Stomach (tissue), 8 donors: ENCODE measurements at regions not wholly inside any gene's neighbourhood (a gene's known extent, or its start where the extent isn't known, plus 50 kb on each side); places are given as distances from the start of the nearest gene placed in this dataset.

Experiments
- DNase-seq, 2 donors: peaks; one replicate each; pipeline versions ENCODE4 v3.0.0 to v3.0.0-alpha.2; 2013 to 2019
- H3K27ac ChIP-seq, 5 donors: fragments of 200-600 bp in 4 of 5; sonication (generic) in 4 of 5; one replicate each; pipeline ENCODE4 v1.5.1; 2013 to 2019; ENCODE audit warnings: mild to moderate bottlenecking in 1 of 5, moderate library complexity in 1 of 5
- H3K27me3 ChIP-seq, 3 donors: fragments of 200-600 bp; sonication (generic); one replicate each; pipeline ENCODE4 v1.5.1; 2017 to 2019; ENCODE audit warnings: mixed run types in 1 of 3
- H3K36me3 ChIP-seq, 4 donors: fragments of 200-600 bp; sonication (generic); 1 replicate in 3 of 4; 2 replicates in 1 of 4; pipeline ENCODE4 v1.5.1; 2016 to 2019
- H3K4me1 ChIP-seq, 4 donors: fragments of 200-600 bp; sonication (generic); one replicate each; pipeline ENCODE4 v1.5.1; 2016 to 2019
- H3K4me3 ChIP-seq, 4 donors: fragments of 200-600 bp; sonication (generic) in 3 of 4; one replicate each; pipeline ENCODE4 v1.5.1; 2016 to 2019; ENCODE audit warnings: mild to moderate bottlenecking in 1 of 4
- H3K9me3 ChIP-seq, 4 donors: fragments of 200-600 bp; sonication (generic); one replicate each; pipeline ENCODE4 v1.5.1; 2016 to 2019
- EP300 ChIP-seq: sonication (generic); formaldehyde crosslinking; IDR thresholded peaks from one replicate; pipeline ENCODE4 v1.6.1; 2017; ENCODE audit warnings: antibody characterized with exemption
- POLR2A ChIP-seq, 4 donors: fragments of 450-650 bp; IDR thresholded peaks; one replicate each; pipeline ENCODE4 v1.6.1; 2016; ENCODE audit warnings: antibody characterized with exemption in 4 of 4, control low read depth in 2 of 4, mild to moderate bottlenecking in 1 of 4, moderate library complexity in 1 of 4
- POLR2AphosphoS5 ChIP-seq, 3 donors: sonication (generic); formaldehyde crosslinking; IDR thresholded peaks; one replicate each; pipeline ENCODE4 v1.6.1; 2016; ENCODE audit warnings: antibody characterized with exemption in 3 of 3
- WGBS, 5 donors: extraction: QIAGEN DNeasy Blood & Tissue Kit in 3 of 5; methylation state at CpG; one replicate each; pipeline versions ENCODE4 v1.1.5 to v1.1.7; 2013 to 2018; 5-methylcytosine and 5-hydroxymethylcytosine counted together
- intact Hi-C: fragments of 100-400 bp; cut with DNase I; formaldehyde crosslinking; loops from one replicate; pipeline ENCODE4 v1.15.1; 2023; ENCODE audit warnings: low total_unique reads
- TF ChIP-seq, protein P1 (sequence below), 7 experiments: fragments of 450-650 bp in 4 of 7; fragments of 200-600 bp in 3 of 7; sonication (generic) in 3 of 7; IDR thresholded peaks; one replicate each; pipeline ENCODE4 v1.5.1; 2016 to 2019; ENCODE audit warnings: antibody characterized with exemption in 7 of 7, control low read depth in 2 of 7, mild to moderate bottlenecking in 1 of 7
- donor health status: healthy with polysubstance abuse.
- donor health status: Bipolar disorder and iron deficiency.
- donor health status: healthy.

GRCh38 chr2:44834656-44835055 is 106.8 kb upstream of the SIX3 start:
- 79 to 97% (median 93%) methylated on average over 1 of the region's 1 CpG for WGBS, 5 donors
- no peak overlapping the region for H3K4me3 ChIP-seq
- intact Hi-C loops, result no loop called here
- H3K27ac ChIP-seq, result no peak overlapping the region
- H3K36me3 ChIP-seq, result no peaks in the 10 kb centered on the region
- peaks cover 0 to 14% (median 4%) of the 10 kb centered on the region in 4 donors for H3K9me3 ChIP-seq
- no peaks in the 10 kb centered on the region for H3K27me3 ChIP-seq
- no peak for TF ChIP-seq EP300
- DNase-seq, result no peak
- peaks cover 0 to 6% (median 0%) of the 10 kb centered on the region in 4 donors for H3K4me1 ChIP-seq

DNA sequence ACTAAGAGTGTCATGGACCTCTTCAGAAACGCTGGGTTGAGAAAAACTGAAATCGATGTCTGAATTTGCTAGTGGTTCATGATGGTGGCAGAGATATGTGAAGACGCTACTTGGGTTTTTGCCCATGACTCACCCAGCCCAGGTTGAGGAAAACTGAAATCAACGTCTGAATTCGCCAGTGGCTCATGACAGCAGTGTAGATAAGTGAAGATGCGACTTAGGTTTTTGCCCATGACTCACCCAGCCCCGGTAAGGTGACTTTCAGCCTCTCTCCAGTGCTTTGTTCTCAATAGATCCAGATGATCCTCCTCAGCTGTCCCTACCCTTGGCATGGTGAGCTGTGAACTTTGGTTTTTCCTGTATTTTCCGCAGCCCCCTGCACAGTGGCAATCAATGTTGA is 105.3 kb upstream of the SIX3 start:
- no peak for DNase-seq
- no peaks in the 10 kb centered on the region for H3K36me3 ChIP-seq
- peaks cover 0 to 14% (median 4%) of the 10 kb centered on the region in 4 donors for H3K9me3 ChIP-seq
- H3K27ac ChIP-seq, result no peak overlapping the region
- no peaks in the 10 kb centered on the region for H3K27me3 ChIP-seq
- intact Hi-C loops, result no loop called here
- no peak overlapping the region for H3K4me3 ChIP-seq
- H3K4me1 ChIP-seq, result peaks cover 0 to 16% (median 0%) of the 10 kb centered on the region in 4 donors
- TF ChIP-seq POLR2A (IDR thresholded peaks at IDR 0.05) (no peak), EP300 (no peak), POLR2AphosphoS5 (IDR thresholded peaks at IDR 0.05) (no peak)
- TF ChIP-seq, protein P1, sequence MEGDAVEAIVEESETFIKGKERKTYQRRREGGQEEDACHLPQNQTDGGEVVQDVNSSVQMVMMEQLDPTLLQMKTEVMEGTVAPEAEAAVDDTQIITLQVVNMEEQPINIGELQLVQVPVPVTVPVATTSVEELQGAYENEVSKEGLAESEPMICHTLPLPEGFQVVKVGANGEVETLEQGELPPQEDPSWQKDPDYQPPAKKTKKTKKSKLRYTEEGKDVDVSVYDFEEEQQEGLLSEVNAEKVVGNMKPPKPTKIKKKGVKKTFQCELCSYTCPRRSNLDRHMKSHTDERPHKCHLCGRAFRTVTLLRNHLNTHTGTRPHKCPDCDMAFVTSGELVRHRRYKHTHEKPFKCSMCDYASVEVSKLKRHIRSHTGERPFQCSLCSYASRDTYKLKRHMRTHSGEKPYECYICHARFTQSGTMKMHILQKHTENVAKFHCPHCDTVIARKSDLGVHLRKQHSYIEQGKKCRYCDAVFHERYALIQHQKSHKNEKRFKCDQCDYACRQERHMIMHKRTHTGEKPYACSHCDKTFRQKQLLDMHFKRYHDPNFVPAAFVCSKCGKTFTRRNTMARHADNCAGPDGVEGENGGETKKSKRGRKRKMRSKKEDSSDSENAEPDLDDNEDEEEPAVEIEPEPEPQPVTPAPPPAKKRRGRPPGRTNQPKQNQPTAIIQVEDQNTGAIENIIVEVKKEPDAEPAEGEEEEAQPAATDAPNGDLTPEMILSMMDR (IDR thresholded peaks at IDR 0.05), result no peak
- 73 to 80% (median 76%) methylated on average over 8 of the region's 8 CpGs for WGBS, 5 donors

- Histone ChIP-seq H3K27ac (no peak overlapping the region), H3K27me3 (no peaks in the 10 kb centered on the region), H3K4me1 (peaks cover 0 to 16% (median 0%) of the 10 kb centered on the region in 4 donors), H3K4me3 (no peak overlapping the region), H3K36me3 (no peaks in the 10 kb centered on the region), H3K9me3 (peaks cover 0 to 14% (median 4%) of the 10 kb centered on the region in 4 donors)
- no peak for TF ChIP-seq EP300
- no peak for TF ChIP-seq POLR2AphosphoS5 (IDR thresholded peaks at IDR 0.05)
- TF ChIP-seq POLR2A (IDR thresholded peaks at IDR 0.05), result no peak
- DNase-seq, result no peak
- WGBS, 5 donors, result 89 to 100% (median 96%) methylated on average over 1 of the region's 1 CpG
- intact Hi-C loops, result no loop called here
Observed at GRCh38 chr2:44836916-44837315, 104.6 kb upstream of the SIX3 start.

GRCh38 chr2:44838116-44838790 is 103.2 kb upstream of the SIX3 start:
- Histone ChIP-seq H3K27ac (no peak overlapping the region), H3K4me1 (peaks cover 0 to 16% (median 0%) of the 10 kb centered on the region in 4 donors), H3K36me3 (no peaks in the 10 kb centered on the region), H3K9me3 (peaks cover 0 to 14% (median 4%) of the 10 kb centered on the region in 4 donors), H3K27me3 (no peaks in the 10 kb centered on the region), H3K4me3 (no peak overlapping the region)
- WGBS, 5 donors, result 74 to 91% (median 88%) methylated on average over 13 of the region's 13 CpGs
- no peak for DNase-seq
- TF ChIP-seq EP300, result no peak
- TF ChIP-seq, protein P1 (IDR thresholded peaks at IDR 0.05), result no peak
- no peak for TF ChIP-seq POLR2A (IDR thresholded peaks at IDR 0.05)
- TF ChIP-seq POLR2AphosphoS5 (IDR thresholded peaks at IDR 0.05), result no peak
- intact Hi-C loops, result no loop called here

DNA sequence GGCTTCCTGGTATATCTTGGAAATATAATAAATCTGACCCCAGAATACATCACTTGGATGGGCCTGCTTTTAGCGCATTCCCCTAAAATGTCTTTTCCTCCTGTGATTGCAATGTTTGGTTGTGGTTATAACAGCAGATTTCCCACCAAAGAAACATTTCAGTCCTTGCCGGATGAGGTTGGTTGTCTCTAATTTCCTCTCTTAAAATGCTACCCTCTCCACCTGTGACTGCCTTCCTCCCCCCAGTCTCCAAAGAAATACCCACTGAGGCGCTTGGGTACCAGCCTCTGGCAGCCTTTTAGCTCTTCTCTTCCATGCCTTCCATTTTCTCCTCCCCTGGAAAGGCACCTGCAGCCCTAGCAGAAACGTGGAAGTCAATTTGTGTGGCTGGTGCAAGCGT is 102.1 kb upstream of the SIX3 start:
- WGBS, 5 donors, result 59 to 72% (median 62%) methylated on average over 5 of the region's 5 CpGs
- Histone ChIP-seq H3K4me3 (no peak overlapping the region), H3K27ac (no peak overlapping the region), H3K4me1 (peaks cover 0 to 16% (median 0%) of the 10 kb centered on the region in 4 donors), H3K27me3 (no peaks in the 10 kb centered on the region), H3K9me3 (peaks cover 0 to 9% (median 2%) of the 10 kb centered on the region in 4 donors), H3K36me3 (no peaks in the 10 kb centered on the region)
- intact Hi-C loops, result no loop called here
- DNase-seq, result no peak
- no peak for TF ChIP-seq EP300
- TF ChIP-seq, protein P1 (IDR thresholded peaks at IDR 0.05), result no peak
- no peak for TF ChIP-seq POLR2A (IDR thresholded peaks at IDR 0.05)
- TF ChIP-seq POLR2AphosphoS5 (IDR thresholded peaks at IDR 0.05), result no peak
